H9 (cell line): ENCODE measurements at regions not wholly inside any gene's neighbourhood (a gene's known extent, or its start where the extent isn't known, plus 50 kb on each side); places are given as distances from the start of the nearest gene placed in this dataset.

ENCODE experiments used
- DNase-seq: peaks from one replicate; pipeline ENCODE4 v3.0.0-alpha.2; 2017
- H2AFZ ChIP-seq: one replicate; pipeline ENCODE4 v1.6.1; 2013; ENCODE audit warnings: mild to moderate bottlenecking, low read length, control low read depth, moderate library complexity
- H2AK5ac ChIP-seq: 2 replicates; pipeline ENCODE4 v1.6.1; 2013; ENCODE audit warnings: low read length, control low read depth, mixed read lengths; ENCODE audit not compliant: insufficient read length
- H2BK120ac ChIP-seq: one replicate; pipeline ENCODE4 v1.6.1; 2013; ENCODE audit warnings: low read depth, mild to moderate bottlenecking, low read length, control low read depth, inconsistent platforms; ENCODE audit not compliant: poor library complexity, severe bottlenecking
- H2BK12ac ChIP-seq: 2 replicates; pipeline ENCODE4 v1.6.1; 2013; ENCODE audit warnings: low read length, control low read depth, mixed read lengths, low read depth; ENCODE audit not compliant: insufficient read length
- H2BK15ac ChIP-seq: 2 replicates; pipeline ENCODE4 v1.6.1; 2013; ENCODE audit warnings: low read depth, low read length, control low read depth
- H2BK20ac ChIP-seq: one replicate; pipeline ENCODE4 v1.6.1; 2013; ENCODE audit warnings: low read depth, mild to moderate bottlenecking, low read length, control low read depth, inconsistent platforms; ENCODE audit not compliant: poor library complexity, severe bottlenecking
- H2BK5ac ChIP-seq: 2 replicates; pipeline ENCODE4 v1.6.1; 2013; ENCODE audit warnings: low read length, control low read depth, mixed read lengths; ENCODE audit not compliant: insufficient read length
- H3K14ac ChIP-seq: 2 replicates; pipeline ENCODE4 v1.6.1; 2013; ENCODE audit warnings: low read length, control low read depth; ENCODE audit not compliant: insufficient read depth
- H3K18ac ChIP-seq: 2 replicates; pipeline ENCODE4 v1.6.1; 2013; ENCODE audit warnings: low read depth, mild to moderate bottlenecking, mixed read lengths, low read length, control low read depth; ENCODE audit not compliant: insufficient read length
- H3K23ac ChIP-seq: 2 replicates; pipeline ENCODE4 v1.6.1; 2013; ENCODE audit warnings: low read length, control low read depth, mixed read lengths, low read depth; ENCODE audit not compliant: insufficient read length
- H3K23me2 ChIP-seq: 2 replicates; pipeline ENCODE4 v1.6.1; 2013; ENCODE audit warnings: low read depth, mild to moderate bottlenecking, mixed read lengths, low read length, control low read depth; ENCODE audit not compliant: insufficient read length, poor library complexity, severe bottlenecking
- H3K27ac ChIP-seq: 2 replicates; pipeline ENCODE4 v1.5.1; 2013; ENCODE audit warnings: low read length, control low read depth, mixed read lengths, low read depth; ENCODE audit not compliant: insufficient read length
- H3K27me3 ChIP-seq: 2 replicates; pipeline ENCODE4 v1.6.1; 2013; ENCODE audit warnings: low read length, control low read depth, inconsistent platforms; ENCODE audit not compliant: insufficient read depth
- H3K4ac ChIP-seq: 2 replicates; pipeline ENCODE4 v1.6.1; 2013; ENCODE audit warnings: low read depth, mild to moderate bottlenecking, control low read depth, inconsistent platforms, low read length, moderate library complexity
- H3K4me1 ChIP-seq: 2 replicates; pipeline ENCODE4 v1.6.1; 2013; ENCODE audit warnings: low read length, control low read depth, inconsistent platforms; ENCODE audit not compliant: insufficient read depth
- H3K4me2 ChIP-seq: 2 replicates; pipeline ENCODE4 v1.6.1; 2013; ENCODE audit warnings: low read length, control low read depth, mixed read lengths; ENCODE audit not compliant: insufficient read length, insufficient read depth
- H3K56ac ChIP-seq: 2 replicates; pipeline ENCODE4 v1.6.1; 2013; ENCODE audit warnings: low read depth, mild to moderate bottlenecking, mixed read lengths, low read length, control low read depth; ENCODE audit not compliant: insufficient read length
- H3K79me1 ChIP-seq: 2 replicates; pipeline ENCODE4 v1.6.1; 2013; ENCODE audit warnings: low read depth, mild to moderate bottlenecking, moderate library complexity, low read length, control low read depth, inconsistent platforms; ENCODE audit not compliant: insufficient read depth, poor library complexity, severe bottlenecking
- H3K79me2 ChIP-seq: 2 replicates; pipeline ENCODE4 v1.6.1; 2013; ENCODE audit warnings: low read length, control low read depth, inconsistent platforms; ENCODE audit not compliant: insufficient read depth
- H3K9ac ChIP-seq: 2 replicates; pipeline ENCODE4 v1.6.1; 2013; ENCODE audit warnings: low read length, control low read depth, mixed read lengths; ENCODE audit not compliant: insufficient read length; ENCODE audit errors: extremely low read depth
- H3K9me3 ChIP-seq: one replicate; pipeline ENCODE4 v1.6.1; 2013; ENCODE audit warnings: low read depth, low read length, inconsistent platforms; ENCODE audit not compliant: control insufficient read depth
- H3T11ph ChIP-seq: one replicate; pipeline ENCODE4 v1.6.1; 2013; ENCODE audit warnings: mild to moderate bottlenecking, low read length, control low read depth, inconsistent platforms
- H4K20me1 ChIP-seq: one replicate; pipeline ENCODE4 v1.6.1; 2013; ENCODE audit not compliant: control insufficient read depth, insufficient read length, insufficient read depth
- H4K5ac ChIP-seq: 2 replicates; pipeline ENCODE4 v1.6.1; 2013; ENCODE audit warnings: low read depth, mild to moderate bottlenecking, mixed read lengths, low read length, control low read depth; ENCODE audit not compliant: insufficient read length
- H4K8ac ChIP-seq: replicated peaks from 2 replicates; pipeline ENCODE4 v1.6.1; 2013; ENCODE audit warnings: low read length, control low read depth, mixed read lengths, low read depth; ENCODE audit not compliant: insufficient read length
- H4K91ac ChIP-seq: 2 replicates; pipeline ENCODE4 v1.6.1; 2013; ENCODE audit warnings: low read depth, mild to moderate bottlenecking, moderate library complexity, mixed read lengths, low read length, control low read depth; ENCODE audit not compliant: insufficient read length
- H3K27ac Mint-ChIP-seq, 3 experiments: 2 replicates in 2 of 3; 3 replicates in 1 of 3; pipeline ENCODE4 v1.8.0; 2020 to 2021; ENCODE audit warnings: mixed read lengths in 3 of 3, mild to moderate bottlenecking in 1 of 3, moderate library complexity in 1 of 3
- H3K27me3 Mint-ChIP-seq: 2 replicates; pipeline ENCODE4 v1.8.0; 2021; ENCODE audit warnings: low read depth, mild to moderate bottlenecking, moderate library complexity, mixed read lengths
- H3K36me3 Mint-ChIP-seq, 3 experiments: 2 replicates in 2 of 3; 3 replicates in 1 of 3; pipeline ENCODE4 v1.8.0; 2020 to 2021; ENCODE audit warnings: low read depth in 3 of 3, mixed read lengths in 3 of 3; ENCODE audit not compliant: insufficient read depth in 1 of 3
- H3K4me1 Mint-ChIP-seq, 2 experiments: 2 replicates each; pipeline ENCODE4 v1.8.0; 2020; ENCODE audit warnings: mixed read lengths in 2 of 2
- H3K4me3 Mint-ChIP-seq, 2 experiments: 2 replicates in 1 of 2; 3 replicates in 1 of 2; pipeline ENCODE4 v1.8.0; 2020 to 2021; ENCODE audit warnings: mild to moderate bottlenecking in 2 of 2, mixed read lengths in 2 of 2, moderate library complexity in 1 of 2
- H3K9me3 Mint-ChIP-seq, 2 experiments: 2 replicates in 1 of 2; 3 replicates in 1 of 2; pipeline ENCODE4 v1.8.0; 2020; ENCODE audit warnings: mild to moderate bottlenecking in 2 of 2, mixed read lengths in 2 of 2, moderate library complexity in 1 of 2
- WGBS: extraction: QIAGEN DNeasy Blood & Tissue Kit; methylation state at CpG from one replicate; pipeline ENCODE4 v1.1.7; 2013; ENCODE audit warnings: missing lambda C conversion rate, low lambda C conversion rate, mixed read lengths; ENCODE audit not compliant: insufficient read length; ENCODE audit errors: extremely low coverage; 5-methylcytosine and 5-hydroxymethylcytosine counted together
- TF ChIP-seq, protein P1 (sequence below): fragments of 200-600 bp; sonication (generic); conservative IDR thresholded peaks from 3 replicates; pipeline ENCODE4 v1.8.0; 2021; ENCODE audit warnings: antibody characterized with exemption, mild to moderate bottlenecking

- Histone ChIP-seq H2BK120ac (no peak overlapping the region), H3K9me3 (no peaks in the 10 kb centered on the region), H2BK12ac (no peak overlapping the region), H3K23ac (no peak overlapping the region), H3K4me1 (no peaks in the 10 kb centered on the region), H3K18ac (no peak overlapping the region), H3K4me2 (no peak overlapping the region), H4K91ac (no peak overlapping the region), H2BK5ac (no peak overlapping the region), H4K8ac (no peak overlapping the region), H2BK15ac (no peak overlapping the region), H3K23me2 (no peaks in the 10 kb centered on the region), H3K79me1 (no peaks in the 10 kb centered on the region), H2AFZ (no peak overlapping the region), H3K27me3 (no peaks in the 10 kb centered on the region), H2BK20ac (no peak overlapping the region), H3K9ac (no peak overlapping the region), H3K56ac (no peak overlapping the region), H4K20me1 (no peaks in the 10 kb centered on the region), H2AK5ac (no peak overlapping the region), H3T11ph (no peak overlapping the region), H3K79me2 (no peaks in the 10 kb centered on the region), H3K4ac (no peak overlapping the region), H3K27ac (no peak overlapping the region), H4K5ac (no peak overlapping the region), H3K14ac (no peak overlapping the region)
- Mint-ChIP-seq H3K4me1 (peaks cover 17 to 20% of the 10 kb centered on the region in 2 experiments), H3K27me3 (peaks cover 3% of the 10 kb centered on the region), H3K36me3 (no peaks in the 10 kb centered on the region), H3K4me3 (no peak overlapping the region), H3K27ac (no peak overlapping the region), H3K9me3 (no peaks in the 10 kb centered on the region)
- WGBS: no CpG with 5 or more reads among the region's 3 CpGs
- no peak for DNase-seq
- TF ChIP-seq, protein P1, sequence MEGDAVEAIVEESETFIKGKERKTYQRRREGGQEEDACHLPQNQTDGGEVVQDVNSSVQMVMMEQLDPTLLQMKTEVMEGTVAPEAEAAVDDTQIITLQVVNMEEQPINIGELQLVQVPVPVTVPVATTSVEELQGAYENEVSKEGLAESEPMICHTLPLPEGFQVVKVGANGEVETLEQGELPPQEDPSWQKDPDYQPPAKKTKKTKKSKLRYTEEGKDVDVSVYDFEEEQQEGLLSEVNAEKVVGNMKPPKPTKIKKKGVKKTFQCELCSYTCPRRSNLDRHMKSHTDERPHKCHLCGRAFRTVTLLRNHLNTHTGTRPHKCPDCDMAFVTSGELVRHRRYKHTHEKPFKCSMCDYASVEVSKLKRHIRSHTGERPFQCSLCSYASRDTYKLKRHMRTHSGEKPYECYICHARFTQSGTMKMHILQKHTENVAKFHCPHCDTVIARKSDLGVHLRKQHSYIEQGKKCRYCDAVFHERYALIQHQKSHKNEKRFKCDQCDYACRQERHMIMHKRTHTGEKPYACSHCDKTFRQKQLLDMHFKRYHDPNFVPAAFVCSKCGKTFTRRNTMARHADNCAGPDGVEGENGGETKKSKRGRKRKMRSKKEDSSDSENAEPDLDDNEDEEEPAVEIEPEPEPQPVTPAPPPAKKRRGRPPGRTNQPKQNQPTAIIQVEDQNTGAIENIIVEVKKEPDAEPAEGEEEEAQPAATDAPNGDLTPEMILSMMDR: no peak
Measured at GRCh38 chr5:68953231-68953874, 140.5 kb upstream of the SLC30A5 start.
